Breast epithelium (tissue), 3 donors: ENCODE measurements at regions not wholly inside any gene's neighbourhood (a gene's known extent, or its start where the extent isn't known, plus 50 kb on each side); places are given as distances from the start of the nearest gene placed in this dataset.

ENCODE experiments used
- CTCF ChIP-seq, 3 donors: fragments of 450-650 bp; IDR thresholded peaks; one replicate each; pipeline ENCODE4 v1.5.1; 2016 to 2017; ENCODE audit warnings: antibody characterized with exemption in 3 of 3, mild to moderate bottlenecking in 3 of 3, moderate library complexity in 3 of 3
- POLR2AphosphoS5 ChIP-seq, 3 donors: sonication (generic); formaldehyde crosslinking; IDR thresholded peaks; one replicate each; pipeline ENCODE4 v1.6.1; 2017; ENCODE audit warnings: antibody characterized with exemption in 3 of 3

GRCh38 chr7:114765331-114766040 lies 156.4 kb upstream of the MDFIC start:
- TF ChIP-seq CTCF (IDR thresholded peaks at IDR 0.05) (no peak), POLR2AphosphoS5 (IDR thresholded peaks at IDR 0.05) (no peak)
